OCI-LY7 (cell line): ENCODE measurements at regions not wholly inside any gene's neighbourhood (a gene's known extent, or its start where the extent isn't known, plus 50 kb on each side); places are given as distances from the start of the nearest gene placed in this dataset.

Experiments
- BruUV-seq: library from RNA; stranded (reverse); fragments of 400-500 nt; replicated peaks from 2 replicates; lab custom pipeline; 2021; lab: Mats Ljungman, UMichigan
- CTCF ChIA-PET: fragments of 300-600 bp; sonication (Branson Sonifier 250); formaldehyde crosslinking; loops from one replicate; lab custom pipeline; 2022; ENCODE audit warnings: antibody characterized with exemption; ENCODE audit not compliant: unreplicated experiment; lab: Charles Lee
- POLR2A ChIA-PET: fragments of 300-600 bp; sonication (Branson Sonifier 250); formaldehyde crosslinking; loops from one replicate; lab custom pipeline; 2022; ENCODE audit warnings: antibody characterized with exemption; lab: Charles Lee
- DNase-seq: peaks from one replicate; pipeline ENCODE4 v3.0.0-alpha.2; 2015; ENCODE audit warnings: low spot score
- H2AFZ ChIP-seq: fragments of 200-600 bp; sonication (generic), shearing (Covaris generic); 2 replicates; pipeline ENCODE4 v1.6.1; 2014; ENCODE audit warnings: mild to moderate bottlenecking, antibody characterized with exemption, low read length, moderate library complexity
- H3K27ac ChIP-seq: fragments of 200-600 bp; sonication (generic); 2 replicates; pipeline ENCODE4 v1.5.1; 2014; ENCODE audit warnings: mixed run types, low read depth, mild to moderate bottlenecking, moderate library complexity, low read length, inconsistent platforms; ENCODE audit not compliant: poor library complexity, severe bottlenecking
- H3K36me3 ChIP-seq: fragments of 200-600 bp; sonication (generic); 2 replicates; pipeline ENCODE4 v1.6.1; 2014; ENCODE audit warnings: mild to moderate bottlenecking, antibody characterized with exemption, low read length, moderate library complexity, mixed read lengths; ENCODE audit not compliant: insufficient read depth
- H3K4me1 ChIP-seq: fragments of 200-600 bp; sonication (generic); 2 replicates; pipeline ENCODE4 v1.5.1; 2014; ENCODE audit warnings: mild to moderate bottlenecking, low read length; ENCODE audit not compliant: insufficient read depth, poor library complexity, severe bottlenecking
- H3K4me2 ChIP-seq: fragments of 200-600 bp; sonication (generic); 2 replicates; pipeline ENCODE4 v1.6.1; 2014; ENCODE audit warnings: mild to moderate bottlenecking, low read length
- H3K4me3 ChIP-seq: fragments of 200-600 bp; sonication (generic); 2 replicates; pipeline ENCODE4 v1.5.1; 2014; ENCODE audit warnings: mild to moderate bottlenecking, low read depth, low read length; ENCODE audit not compliant: poor library complexity, severe bottlenecking
- H3K79me2 ChIP-seq: fragments of 200-600 bp; sonication (generic); 2 replicates; pipeline ENCODE4 v1.6.1; 2016; ENCODE audit warnings: low read depth, mild to moderate bottlenecking, low read length, moderate library complexity, mixed read lengths; ENCODE audit not compliant: insufficient read depth
- H3K9me2 ChIP-seq: fragments of 200-600 bp; sonication (generic); 2 replicates; pipeline ENCODE4 v1.6.1; 2016; ENCODE audit warnings: mild to moderate bottlenecking, low read length, mixed read lengths; ENCODE audit not compliant: insufficient read depth
- H3K9me3 ChIP-seq: fragments of 200-600 bp; sonication (generic); 2 replicates; pipeline ENCODE4 v1.6.1; 2014; ENCODE audit warnings: mild to moderate bottlenecking, mixed run types, low read length, mixed read lengths
- H4K20me1 ChIP-seq: fragments of 200-600 bp; sonication (generic); 2 replicates; pipeline ENCODE4 v1.6.1; 2014; ENCODE audit warnings: mild to moderate bottlenecking, antibody characterized with exemption, low read length, moderate library complexity, mixed read lengths; ENCODE audit not compliant: insufficient read depth
- EZH2phosphoT487 ChIP-seq: fragments of 200-600 bp; sonication (generic); IDR thresholded peaks from 2 replicates; pipeline ENCODE4 v1.6.1; 2018; ENCODE audit warnings: low read depth, borderline replicate concordance, mild to moderate bottlenecking, mixed run types, antibody characterized with exemption, low read length, moderate library complexity, mixed read lengths
- intact Hi-C: fragments of 100-400 bp; cut with micrococcal nuclease; formaldehyde crosslinking; loops from one replicate; pipeline ENCODE4 v1.10.0; 2022; ENCODE audit not compliant: unreplicated experiment
- TF ChIP-seq, protein P1 (sequence below): fragments of 200-600 bp; sonication (generic); conservative IDR thresholded peaks from 2 replicates; pipeline ENCODE4 v1.5.1; 2014; ENCODE audit warnings: mild to moderate bottlenecking, antibody characterized with exemption, low read length, moderate library complexity, mixed read lengths

DNA sequence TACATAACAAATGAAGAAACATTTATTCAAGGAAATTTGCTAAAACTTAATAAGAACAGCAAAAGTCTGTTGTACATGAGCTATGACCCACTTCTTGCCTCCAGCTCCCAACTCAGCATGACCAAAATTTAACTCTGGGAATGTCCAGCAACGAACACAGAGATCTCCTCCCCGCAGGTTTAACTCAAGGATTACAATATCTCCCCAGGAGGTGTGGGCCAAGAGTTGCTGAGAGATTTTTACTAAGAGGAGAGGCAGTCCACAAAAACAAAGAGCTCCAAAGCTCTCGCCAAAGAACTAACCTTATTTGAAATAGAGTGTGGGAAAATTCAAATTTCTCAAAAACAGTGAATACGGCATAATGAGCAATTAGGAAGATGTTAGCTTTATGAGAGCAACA lies 318.5 kb downstream of the GRB14 start:
- ChIA-PET CTCF (no interaction called here), POLR2A (interaction anchor here (0.6 to 1.2 kb wide), 5 partner anchors 8 to 243 kb away, joined by 3 to 5 read pairs (median 4); no protein-coding TSS in a partner anchor)
- Histone ChIP-seq H3K36me3 (no peaks in the 10 kb centered on the region), H3K27ac (no peak overlapping the region), H3K9me3 (no peaks in the 10 kb centered on the region), H3K4me1 (no peaks in the 10 kb centered on the region), H2AFZ (no peak overlapping the region), H3K9me2 (no peaks in the 10 kb centered on the region), H3K4me3 (no peak overlapping the region), H3K79me2 (no peaks in the 10 kb centered on the region), H4K20me1 (no peaks in the 10 kb centered on the region), H3K4me2 (no peak overlapping the region)
- intact Hi-C loops, result loop anchor here (10.0 kb wide), 1 partner anchor 862 kb away; no protein-coding TSS in a partner anchor
- no peak for DNase-seq
- no TSS peak for BruUV-seq
- TF ChIP-seq, protein P1, sequence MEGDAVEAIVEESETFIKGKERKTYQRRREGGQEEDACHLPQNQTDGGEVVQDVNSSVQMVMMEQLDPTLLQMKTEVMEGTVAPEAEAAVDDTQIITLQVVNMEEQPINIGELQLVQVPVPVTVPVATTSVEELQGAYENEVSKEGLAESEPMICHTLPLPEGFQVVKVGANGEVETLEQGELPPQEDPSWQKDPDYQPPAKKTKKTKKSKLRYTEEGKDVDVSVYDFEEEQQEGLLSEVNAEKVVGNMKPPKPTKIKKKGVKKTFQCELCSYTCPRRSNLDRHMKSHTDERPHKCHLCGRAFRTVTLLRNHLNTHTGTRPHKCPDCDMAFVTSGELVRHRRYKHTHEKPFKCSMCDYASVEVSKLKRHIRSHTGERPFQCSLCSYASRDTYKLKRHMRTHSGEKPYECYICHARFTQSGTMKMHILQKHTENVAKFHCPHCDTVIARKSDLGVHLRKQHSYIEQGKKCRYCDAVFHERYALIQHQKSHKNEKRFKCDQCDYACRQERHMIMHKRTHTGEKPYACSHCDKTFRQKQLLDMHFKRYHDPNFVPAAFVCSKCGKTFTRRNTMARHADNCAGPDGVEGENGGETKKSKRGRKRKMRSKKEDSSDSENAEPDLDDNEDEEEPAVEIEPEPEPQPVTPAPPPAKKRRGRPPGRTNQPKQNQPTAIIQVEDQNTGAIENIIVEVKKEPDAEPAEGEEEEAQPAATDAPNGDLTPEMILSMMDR, result no peak

DNA sequence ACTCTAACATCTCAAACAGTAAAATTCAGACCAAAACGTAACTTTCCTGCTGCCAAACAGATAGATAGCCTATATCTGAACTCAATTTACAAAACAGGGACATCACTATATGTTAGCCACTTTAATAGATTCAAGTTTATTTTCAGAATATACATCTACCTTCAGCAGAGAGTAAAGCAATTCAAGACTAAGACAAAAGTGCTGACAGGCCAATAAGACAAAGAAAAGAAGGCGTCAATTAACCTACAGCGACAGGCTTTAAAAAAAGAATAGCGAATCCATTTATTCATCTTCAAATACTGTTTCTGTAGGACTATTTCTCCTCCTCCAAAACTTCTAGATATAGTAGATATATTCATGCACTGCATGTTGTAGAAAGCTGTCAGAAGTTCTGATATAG lies 333.0 kb downstream of the GRB14 start:
- Histone ChIP-seq H3K27ac (no peak overlapping the region), H3K9me3 (no peaks in the 10 kb centered on the region), H3K4me1 (no peaks in the 10 kb centered on the region), H3K79me2 (no peaks in the 10 kb centered on the region), H3K4me2 (no peak overlapping the region), H4K20me1 (no peaks in the 10 kb centered on the region), H3K9me2 (no peaks in the 10 kb centered on the region), H3K4me3 (no peak overlapping the region), H2AFZ (no peak overlapping the region), H3K36me3 (no peaks in the 10 kb centered on the region)
- no peak for DNase-seq
- CTCF ChIA-PET, result no interaction called here
- intact Hi-C loops, result no loop called here
- no TSS peak for BruUV-seq
- POLR2A ChIA-PET, result no interaction called here
- no peak for TF ChIP-seq EZH2phosphoT487
- TF ChIP-seq, protein P1, result no peak

DNA sequence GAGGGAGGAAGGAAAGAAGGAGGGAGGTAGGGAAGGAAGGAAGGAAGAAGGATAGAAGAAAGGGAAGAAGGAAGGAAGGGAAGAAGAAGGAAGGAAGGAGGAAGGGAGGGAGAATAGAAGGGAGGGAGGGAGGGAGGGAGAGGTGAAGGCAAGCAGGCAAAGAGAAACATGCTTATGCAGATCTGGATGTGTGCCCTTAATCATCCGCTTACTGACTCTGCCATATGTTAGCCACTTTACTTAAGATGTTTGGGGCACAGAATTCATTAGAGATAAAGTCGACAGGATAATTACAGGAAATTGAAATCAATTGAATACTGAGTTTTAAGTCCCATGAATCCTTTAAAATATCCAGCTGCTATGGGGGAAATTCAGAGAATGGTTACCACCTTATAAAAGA lies 334.2 kb downstream of the GRB14 start:
- Histone ChIP-seq H3K9me3 (no peaks in the 10 kb centered on the region), H3K9me2 (no peaks in the 10 kb centered on the region), H4K20me1 (no peaks in the 10 kb centered on the region), H3K4me2 (no peak overlapping the region), H3K4me3 (no peak overlapping the region), H3K27ac (no peak overlapping the region), H3K4me1 (no peaks in the 10 kb centered on the region), H2AFZ (no peak overlapping the region), H3K36me3 (no peaks in the 10 kb centered on the region), H3K79me2 (no peaks in the 10 kb centered on the region)
- intact Hi-C loops, result no loop called here
- ChIA-PET CTCF (no interaction called here), POLR2A (interaction anchor here (0.6 kb wide), 1 partner anchor 1223 kb away, joined by 5 read pairs; no protein-coding TSS in a partner anchor)
- TF ChIP-seq, protein P1, result no peak
- TF ChIP-seq EZH2phosphoT487, result no peak
- no peak for DNase-seq
- no TSS peak for BruUV-seq
